HCT116 (cell line): ENCODE measurements at regions not wholly inside any gene's neighbourhood (a gene's known extent, or its start where the extent isn't known, plus 50 kb on each side); places are given as distances from the start of the nearest gene placed in this dataset.

Source experiments
- ATAC-seq: fragments of 200-7000 bp; cut with Tn5 transposase; 2 replicates; pipeline ENCODE4 v1.9.1; 2020; ENCODE audit warnings: mild to moderate bottlenecking, moderate library complexity
- BruUV-seq: library from RNA; stranded (reverse); fragments of 400-500 nt; replicated peaks from 2 replicates; lab custom pipeline; 2021; lab: Mats Ljungman, UMichigan
- CTCF ChIA-PET: fragments of 300-600 bp; sonication (Branson Sonifier 250); formaldehyde crosslinking; loops from one replicate; lab custom pipeline; 2021; ENCODE audit warnings: antibody characterized with exemption; lab: Charles Lee
- POLR2A ChIA-PET: fragments of 300-600, 350-600 bp; sonication (Branson Sonifier 250); formaldehyde crosslinking; loops from one replicate; lab custom pipeline; 2021; ENCODE audit warnings: antibody characterized with exemption; lab: Charles Lee
- RAD21 ChIA-PET, 2 experiments: fragments of 300-600 bp; sonication (Branson Sonifier 250); formaldehyde crosslinking; loops; one replicate each; lab custom pipeline; 2023; ENCODE audit warnings: low total read pairs in 2 of 2; ENCODE audit not compliant: uncharacterized antibody in 2 of 2, unreplicated experiment in 2 of 2, low non-redundant PET in 1 of 2; lab: Charles Lee
- DNase-seq: peaks from one replicate; pipeline ENCODE4 v3.0.0-alpha.2; 2010; ENCODE audit warnings: low read depth, low spot score
- H2AFZ ChIP-seq: fragments of 200-600 bp; shearing (Covaris generic), sonication (generic); 2 replicates; pipeline ENCODE4 v1.6.1; 2017; ENCODE audit warnings: low read depth, mixed run types, mixed read lengths, antibody characterized with exemption, low read length; ENCODE audit not compliant: poor library complexity, severe bottlenecking
- H3K27ac ChIP-seq: 2 replicates; pipeline ENCODE4 v1.5.1; 2012; ENCODE audit warnings: low read depth, low read length
- H3K27me3 ChIP-seq: fragments of 200-600 bp; sonication (generic); 2 replicates; pipeline ENCODE4 v1.6.1; 2016; ENCODE audit warnings: mixed run types, low read length, mixed read lengths; ENCODE audit not compliant: insufficient read depth
- H3K36me3 ChIP-seq, 2 experiments: fragments of 200-500 bp in 1 of 2; fragments of 200-600 bp in 1 of 2; sonication (Bioruptor generic) in 1 of 2; sonication (generic) in 1 of 2; 2 replicates each; pipeline versions ENCODE4 v1.5.1 to v1.6.1; 2014 to 2016; ENCODE audit warnings: low read length in 2 of 2, inconsistent platforms in 1 of 2, mixed read lengths in 1 of 2, mixed run types in 1 of 2; ENCODE audit not compliant: insufficient read depth in 2 of 2, control insufficient read depth in 1 of 2
- H3K4me1 ChIP-seq, 2 experiments: fragments of 200-600 bp in 1 of 2; sonication (generic) in 1 of 2; 2 replicates each; pipeline versions ENCODE4 v1.5.1 to v1.6.1; 2012 to 2017; ENCODE audit warnings: low read length in 2 of 2, inconsistent platforms in 1 of 2, mild to moderate bottlenecking in 1 of 2, mixed read lengths in 1 of 2, mixed run types in 1 of 2, moderate library complexity in 1 of 2; ENCODE audit not compliant: insufficient read depth in 2 of 2, control insufficient read depth in 1 of 2
- H3K4me2 ChIP-seq: fragments of 200-600 bp; sonication (generic); 2 replicates; pipeline ENCODE4 v1.6.1; 2017; ENCODE audit warnings: mixed run types, low read length, mixed read lengths
- H3K4me3 ChIP-seq, 2 experiments: fragments of 200-600 bp in 1 of 2; sonication (generic) in 1 of 2; replicated peaks in 1 of 2; 2 replicates each; pipeline ENCODE4 v1.5.1; 2011 to 2016; ENCODE audit warnings: low read length in 2 of 2, control low read depth in 1 of 2, low read depth in 1 of 2, mild to moderate bottlenecking in 1 of 2, mixed read lengths in 1 of 2, mixed run types in 1 of 2
- H3K79me2 ChIP-seq: fragments of 200-600 bp; sonication (generic); 2 replicates; pipeline ENCODE4 v1.6.1; 2017; ENCODE audit warnings: mild to moderate bottlenecking, mixed run types, low read length, moderate library complexity, mixed read lengths; ENCODE audit not compliant: insufficient read depth
- H3K9ac ChIP-seq: fragments of 200-600 bp; sonication (generic); 2 replicates; pipeline ENCODE4 v1.6.1; 2016; ENCODE audit warnings: low read length, mixed read lengths
- H3K9me2 ChIP-seq: fragments of 200-600 bp; sonication (generic), shearing (Covaris generic); 2 replicates; pipeline ENCODE4 v1.6.1; 2017; ENCODE audit warnings: mixed run types, mild to moderate bottlenecking, moderate library complexity; ENCODE audit not compliant: insufficient read depth
- H3K9me3 ChIP-seq, 2 experiments: fragments of 200-500 bp in 1 of 2; fragments of 200-600 bp in 1 of 2; sonication (Bioruptor generic) in 1 of 2; sonication (generic) in 1 of 2; 2 replicates each; pipeline ENCODE4 v1.6.1; 2014 to 2017; ENCODE audit warnings: low read length in 2 of 2, mixed read lengths in 2 of 2, inconsistent platforms in 1 of 2, low read depth in 1 of 2, mild to moderate bottlenecking in 1 of 2, mixed run types in 1 of 2, moderate library complexity in 1 of 2; ENCODE audit not compliant: control insufficient read depth in 1 of 2, insufficient read depth in 1 of 2
- H4K20me1 ChIP-seq: fragments of 200-600 bp; sonication (generic), shearing (Covaris generic); 2 replicates; pipeline ENCODE4 v1.6.1; 2017; ENCODE audit warnings: mixed run types, mild to moderate bottlenecking, moderate library complexity; ENCODE audit not compliant: insufficient read depth
- CEBPB ChIP-seq: IDR thresholded peaks from 2 replicates; pipeline ENCODE4 v1.6.1; 2012; ENCODE audit warnings: low read depth
- ELF1 ChIP-seq: IDR thresholded peaks from 2 replicates; pipeline ENCODE4 v1.6.1; 2012; ENCODE audit warnings: low read depth, borderline replicate concordance
- EZH2 ChIP-seq: fragments of 200-600 bp; sonication (generic); IDR thresholded peaks from 2 replicates; pipeline ENCODE4 v1.6.1; 2017; ENCODE audit warnings: antibody characterized with exemption, mixed run types
- EZH2phosphoT487 ChIP-seq: fragments of 200-600 bp; IDR thresholded peaks from 2 replicates; pipeline ENCODE4 v1.6.1; 2018; ENCODE audit warnings: antibody characterized with exemption, borderline replicate concordance
- FOSL1 ChIP-seq: IDR thresholded peaks from 2 replicates; pipeline ENCODE4 v1.6.1; 2012; ENCODE audit warnings: low read depth
- JUND ChIP-seq: IDR thresholded peaks from 2 replicates; pipeline ENCODE4 v1.6.1; 2012
- MAX ChIP-seq: IDR thresholded peaks from 2 replicates; pipeline ENCODE4 v1.6.1; 2012
- POLR2AphosphoS5 ChIP-seq: IDR thresholded peaks from 2 replicates; pipeline ENCODE4 v1.6.1; 2011; ENCODE audit warnings: mild to moderate bottlenecking, low read depth, low read length, moderate library complexity
- SIN3A ChIP-seq: IDR thresholded peaks from 2 replicates; pipeline ENCODE4 v1.6.1; 2012; ENCODE audit warnings: low read depth
- SP1 ChIP-seq: IDR thresholded peaks from 2 replicates; pipeline ENCODE4 v1.6.1; 2012; ENCODE audit warnings: low read depth
- SRF ChIP-seq: IDR thresholded peaks from 2 replicates; pipeline ENCODE4 v1.6.1; 2012; ENCODE audit warnings: low read depth
- TCF7L2 ChIP-seq: IDR thresholded peaks from 2 replicates; pipeline ENCODE4 v1.7.0; 2011; ENCODE audit warnings: borderline replicate concordance, inconsistent platforms; ENCODE audit not compliant: insufficient read depth, insufficient read length; ENCODE audit errors: extremely low read depth
- YY1 ChIP-seq: IDR thresholded peaks from 2 replicates; pipeline ENCODE4 v1.6.1; 2011; ENCODE audit warnings: low read length, low read depth, moderate library complexity, mild to moderate bottlenecking; ENCODE audit not compliant: insufficient replicate concordance; ENCODE audit errors: extremely low read depth
- ZFX ChIP-seq: fragments of 450-650 bp; IDR thresholded peaks from 2 replicates; pipeline ENCODE4 v1.6.1; 2017
- intact Hi-C: fragments of 100-400 bp; cut with micrococcal nuclease; formaldehyde crosslinking; loops from 2 replicates; pipeline ENCODE4 v1.10.0; 2022
- TF ChIP-seq, protein P1 (sequence below): IDR thresholded peaks from 2 replicates; pipeline ENCODE4 v1.6.1; 2012; ENCODE audit warnings: low read depth
- TF ChIP-seq, protein P2 (sequence below): IDR thresholded peaks from 2 replicates; pipeline ENCODE4 v1.6.1; 2012
- TF ChIP-seq, protein P3 (sequence below): IDR thresholded peaks from 2 replicates; pipeline ENCODE4 v1.6.1; 2011; ENCODE audit warnings: mild to moderate bottlenecking, low read length, moderate library complexity; ENCODE audit not compliant: insufficient replicate concordance; ENCODE audit errors: extremely low read depth

GRCh38 chr6:74187811-74188210 is 491.8 kb downstream of the CD109 start (continued):
- TF ChIP-seq, protein P1, sequence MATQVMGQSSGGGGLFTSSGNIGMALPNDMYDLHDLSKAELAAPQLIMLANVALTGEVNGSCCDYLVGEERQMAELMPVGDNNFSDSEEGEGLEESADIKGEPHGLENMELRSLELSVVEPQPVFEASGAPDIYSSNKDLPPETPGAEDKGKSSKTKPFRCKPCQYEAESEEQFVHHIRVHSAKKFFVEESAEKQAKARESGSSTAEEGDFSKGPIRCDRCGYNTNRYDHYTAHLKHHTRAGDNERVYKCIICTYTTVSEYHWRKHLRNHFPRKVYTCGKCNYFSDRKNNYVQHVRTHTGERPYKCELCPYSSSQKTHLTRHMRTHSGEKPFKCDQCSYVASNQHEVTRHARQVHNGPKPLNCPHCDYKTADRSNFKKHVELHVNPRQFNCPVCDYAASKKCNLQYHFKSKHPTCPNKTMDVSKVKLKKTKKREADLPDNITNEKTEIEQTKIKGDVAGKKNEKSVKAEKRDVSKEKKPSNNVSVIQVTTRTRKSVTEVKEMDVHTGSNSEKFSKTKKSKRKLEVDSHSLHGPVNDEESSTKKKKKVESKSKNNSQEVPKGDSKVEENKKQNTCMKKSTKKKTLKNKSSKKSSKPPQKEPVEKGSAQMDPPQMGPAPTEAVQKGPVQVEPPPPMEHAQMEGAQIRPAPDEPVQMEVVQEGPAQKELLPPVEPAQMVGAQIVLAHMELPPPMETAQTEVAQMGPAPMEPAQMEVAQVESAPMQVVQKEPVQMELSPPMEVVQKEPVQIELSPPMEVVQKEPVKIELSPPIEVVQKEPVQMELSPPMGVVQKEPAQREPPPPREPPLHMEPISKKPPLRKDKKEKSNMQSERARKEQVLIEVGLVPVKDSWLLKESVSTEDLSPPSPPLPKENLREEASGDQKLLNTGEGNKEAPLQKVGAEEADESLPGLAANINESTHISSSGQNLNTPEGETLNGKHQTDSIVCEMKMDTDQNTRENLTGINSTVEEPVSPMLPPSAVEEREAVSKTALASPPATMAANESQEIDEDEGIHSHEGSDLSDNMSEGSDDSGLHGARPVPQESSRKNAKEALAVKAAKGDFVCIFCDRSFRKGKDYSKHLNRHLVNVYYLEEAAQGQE, result no peak
- no peak for TF ChIP-seq EZH2
- no peak for TF ChIP-seq FOSL1
- no peak for TF ChIP-seq YY1
- TF ChIP-seq EZH2phosphoT487, result no peak
- TF ChIP-seq ELF1, result no peak

GRCh38 chr6:74182992-74183391 is 487.0 kb downstream of the CD109 start:
- ChIA-PET POLR2A (no interaction called here), CTCF (no interaction called here), RAD21 (no interaction called here)
- no peak overlapping the region for H3K4me3 ChIP-seq
- ATAC-seq (no peak), DNase-seq (no peak)
- intact Hi-C loops, result no loop called here
- H3K9me3 ChIP-seq, result no peaks in the 10 kb centered on the region
- H3K27ac ChIP-seq, result no peak overlapping the region
- H3K79me2 ChIP-seq, result no peaks in the 10 kb centered on the region
- H3K36me3 ChIP-seq, result no peaks in the 10 kb centered on the region
- no peaks in the 10 kb centered on the region for H4K20me1 ChIP-seq
- H3K4me1 ChIP-seq, result peaks cover 0 to 3% of the 10 kb centered on the region in 2 experiments; a peak in 1 of 4 replicates
- H3K27me3 ChIP-seq, result no peaks in the 10 kb centered on the region
- H3K9me2 ChIP-seq, result no peaks in the 10 kb centered on the region
- no peak overlapping the region for H2AFZ ChIP-seq
- H3K9ac ChIP-seq, result no peak overlapping the region
- no TSS peak for BruUV-seq
- no peak overlapping the region for H3K4me2 ChIP-seq
- TF ChIP-seq POLR2AphosphoS5, result no peak
- TF ChIP-seq, protein P2, sequence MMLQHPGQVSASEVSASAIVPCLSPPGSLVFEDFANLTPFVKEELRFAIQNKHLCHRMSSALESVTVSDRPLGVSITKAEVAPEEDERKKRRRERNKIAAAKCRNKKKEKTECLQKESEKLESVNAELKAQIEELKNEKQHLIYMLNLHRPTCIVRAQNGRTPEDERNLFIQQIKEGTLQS, result no peak
- TF ChIP-seq, protein P3, sequence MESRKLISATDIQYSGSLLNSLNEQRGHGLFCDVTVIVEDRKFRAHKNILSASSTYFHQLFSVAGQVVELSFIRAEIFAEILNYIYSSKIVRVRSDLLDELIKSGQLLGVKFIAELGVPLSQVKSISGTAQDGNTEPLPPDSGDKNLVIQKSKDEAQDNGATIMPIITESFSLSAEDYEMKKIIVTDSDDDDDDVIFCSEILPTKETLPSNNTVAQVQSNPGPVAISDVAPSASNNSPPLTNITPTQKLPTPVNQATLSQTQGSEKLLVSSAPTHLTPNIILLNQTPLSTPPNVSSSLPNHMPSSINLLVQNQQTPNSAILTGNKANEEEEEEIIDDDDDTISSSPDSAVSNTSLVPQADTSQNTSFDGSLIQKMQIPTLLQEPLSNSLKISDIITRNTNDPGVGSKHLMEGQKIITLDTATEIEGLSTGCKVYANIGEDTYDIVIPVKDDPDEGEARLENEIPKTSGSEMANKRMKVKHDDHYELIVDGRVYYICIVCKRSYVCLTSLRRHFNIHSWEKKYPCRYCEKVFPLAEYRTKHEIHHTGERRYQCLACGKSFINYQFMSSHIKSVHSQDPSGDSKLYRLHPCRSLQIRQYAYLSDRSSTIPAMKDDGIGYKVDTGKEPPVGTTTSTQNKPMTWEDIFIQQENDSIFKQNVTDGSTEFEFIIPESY, result no peak
- no peak for TF ChIP-seq JUND
- TF ChIP-seq ZFX, result no peak
- TF ChIP-seq TCF7L2, result no peak
- TF ChIP-seq CEBPB, result no peak
- TF ChIP-seq SIN3A, result no peak
- no peak for TF ChIP-seq SRF
- no peak for TF ChIP-seq ELF1
- TF ChIP-seq EZH2, result no peak
- TF ChIP-seq YY1, result no peak
- TF ChIP-seq MAX, result no peak
- no peak for TF ChIP-seq SP1
